ENCODE measurements at regions not wholly inside any gene's neighbourhood (a gene's known extent, or its start where the extent isn't known, plus 50 kb on each side); places are given as distances from the start of the nearest gene placed in this dataset.

DNA sequence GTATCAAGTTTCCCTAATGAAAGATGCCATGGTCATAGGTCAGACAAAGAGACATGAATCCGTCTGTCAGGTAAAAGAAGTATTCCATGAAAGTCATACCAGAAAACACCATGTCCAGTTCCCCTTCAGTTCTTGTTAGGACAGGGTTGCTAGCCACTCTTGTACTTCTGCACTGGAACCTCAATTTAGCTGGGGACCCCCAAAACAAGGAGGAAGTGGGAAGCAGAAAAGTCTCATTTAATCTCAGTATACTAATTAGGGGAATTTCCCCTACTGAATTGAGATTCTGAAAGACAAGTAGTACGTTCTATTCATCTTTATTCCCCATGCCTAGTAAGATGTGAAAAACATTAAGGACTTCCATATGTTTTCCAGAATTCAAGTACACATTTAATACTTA is 1289.9 kb upstream of the B3GALT2 start:
- no peak overlapping the region for H3K9ac ChIP-seq (ENCODE audit: control insufficient read depth, insufficient read depth, low read length)
- intact Hi-C loops (cut with micrococcal nuclease; ENCODE audit: unreplicated experiment) = no loop called here
- WGBS (ENCODE audit: insufficient coverage, insufficient replicate concordance, low lambda C conversion rate, missing lambda C conversion rate) = 0% methylated on average over 2 of the region's 2 CpGs
- no peaks in the 10 kb centered on the region for H3K27me3 ChIP-seq (replicated peaks in 1 of 2; ENCODE audit: control insufficient read depth in 2 of 2, insufficient read depth in 2 of 2, low read length in 1 of 2)
- H3K27ac ChIP-seq (ENCODE audit: control insufficient read depth, insufficient read depth) = no peak overlapping the region
- ChIA-PET RAD21 (ENCODE audit: unreplicated experiment) (no interaction called here), POLR2A (no interaction called here), CTCF (no interaction called here), SMC1A (ENCODE audit: uncharacterized antibody, unreplicated experiment) (no interaction called here)
- no peaks in the 10 kb centered on the region for H3K4me1 ChIP-seq (ENCODE audit: control insufficient read depth, insufficient read depth, low read length)
- H3K4me2 ChIP-seq (ENCODE audit: control insufficient read depth, insufficient read depth) = no peak overlapping the region
- TF ChIP-seq CREB1 (IDR thresholded peaks at IDR 0.05; ENCODE audit: low read depth) (no peak), SPI1 (IDR thresholded peaks at IDR 0.05; ENCODE audit: borderline replicate concordance, insufficient read depth, low read depth, low read length) (0 out of 2 replicates have a peak, but pooled peaks have one; percentile 13), ZSCAN29 (IDR thresholded peaks at IDR 0.05) (no peak), MYC (IDR thresholded peaks at IDR 0.05; ENCODE audit: insufficient read depth, insufficient read length, insufficient replicate concordance, low read length, severe bottlenecking) (no peak), TARDBP (IDR thresholded peaks at IDR 0.05; ENCODE audit: borderline replicate concordance) (no peak)
- TF ChIP-seq, protein P1, sequence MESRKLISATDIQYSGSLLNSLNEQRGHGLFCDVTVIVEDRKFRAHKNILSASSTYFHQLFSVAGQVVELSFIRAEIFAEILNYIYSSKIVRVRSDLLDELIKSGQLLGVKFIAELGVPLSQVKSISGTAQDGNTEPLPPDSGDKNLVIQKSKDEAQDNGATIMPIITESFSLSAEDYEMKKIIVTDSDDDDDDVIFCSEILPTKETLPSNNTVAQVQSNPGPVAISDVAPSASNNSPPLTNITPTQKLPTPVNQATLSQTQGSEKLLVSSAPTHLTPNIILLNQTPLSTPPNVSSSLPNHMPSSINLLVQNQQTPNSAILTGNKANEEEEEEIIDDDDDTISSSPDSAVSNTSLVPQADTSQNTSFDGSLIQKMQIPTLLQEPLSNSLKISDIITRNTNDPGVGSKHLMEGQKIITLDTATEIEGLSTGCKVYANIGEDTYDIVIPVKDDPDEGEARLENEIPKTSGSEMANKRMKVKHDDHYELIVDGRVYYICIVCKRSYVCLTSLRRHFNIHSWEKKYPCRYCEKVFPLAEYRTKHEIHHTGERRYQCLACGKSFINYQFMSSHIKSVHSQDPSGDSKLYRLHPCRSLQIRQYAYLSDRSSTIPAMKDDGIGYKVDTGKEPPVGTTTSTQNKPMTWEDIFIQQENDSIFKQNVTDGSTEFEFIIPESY (IDR thresholded peaks at IDR 0.05) = no peak
- TF ChIP-seq, protein P2, sequence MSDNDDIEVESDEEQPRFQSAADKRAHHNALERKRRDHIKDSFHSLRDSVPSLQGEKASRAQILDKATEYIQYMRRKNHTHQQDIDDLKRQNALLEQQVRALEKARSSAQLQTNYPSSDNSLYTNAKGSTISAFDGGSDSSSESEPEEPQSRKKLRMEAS (IDR thresholded peaks at IDR 0.05; ENCODE audit: low read depth, low read length) = no peak
- TF ChIP-seq, protein P3, sequence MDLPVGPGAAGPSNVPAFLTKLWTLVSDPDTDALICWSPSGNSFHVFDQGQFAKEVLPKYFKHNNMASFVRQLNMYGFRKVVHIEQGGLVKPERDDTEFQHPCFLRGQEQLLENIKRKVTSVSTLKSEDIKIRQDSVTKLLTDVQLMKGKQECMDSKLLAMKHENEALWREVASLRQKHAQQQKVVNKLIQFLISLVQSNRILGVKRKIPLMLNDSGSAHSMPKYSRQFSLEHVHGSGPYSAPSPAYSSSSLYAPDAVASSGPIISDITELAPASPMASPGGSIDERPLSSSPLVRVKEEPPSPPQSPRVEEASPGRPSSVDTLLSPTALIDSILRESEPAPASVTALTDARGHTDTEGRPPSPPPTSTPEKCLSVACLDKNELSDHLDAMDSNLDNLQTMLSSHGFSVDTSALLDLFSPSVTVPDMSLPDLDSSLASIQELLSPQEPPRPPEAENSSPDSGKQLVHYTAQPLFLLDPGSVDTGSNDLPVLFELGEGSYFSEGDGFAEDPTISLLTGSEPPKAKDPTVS (IDR thresholded peaks at IDR 0.05; ENCODE audit: low read depth, low read length) = no peak
- H4K20me1 ChIP-seq (ENCODE audit: control insufficient read depth, insufficient read depth) = no peaks in the 10 kb centered on the region
- no peak overlapping the region for H3K4me3 ChIP-seq
- FAIRE-seq (no peak), ATAC-seq (no peak), DNase-seq (ENCODE audit: low read depth, low spot score) (no peak)
- no peaks in the 10 kb centered on the region for H3K79me2 ChIP-seq (ENCODE audit: control insufficient read depth, insufficient read depth, low read length)
- H2AFZ ChIP-seq (ENCODE audit: control insufficient read depth, low read depth, low read length) = no peak overlapping the region
- in situ Hi-C loops (cut with MboI) = no loop called here
- no peaks in the 10 kb centered on the region for H3K9me3 ChIP-seq (replicated peaks; ENCODE audit: control insufficient read depth, insufficient read depth, low read length)
- no TSS peak for BruUV-seq (replicated peaks)
- H3K36me3 ChIP-seq (ENCODE audit: control insufficient read depth in 2 of 2, insufficient read depth in 2 of 2, low read length in 1 of 2) = no peaks in the 10 kb centered on the region
